Calu3 (cell line): ENCODE measurements at regions not wholly inside any gene's neighbourhood (a gene's known extent, or its start where the extent isn't known, plus 50 kb on each side); places are given as distances from the start of the nearest gene placed in this dataset.

Experiments used
- BruUV-seq: library from RNA; stranded (reverse); fragments of 400-500 nt; replicated peaks from 2 replicates; lab custom pipeline; 2021; lab: Mats Ljungman, UMichigan
- CTCF ChIA-PET: fragments of 300-600 bp; sonication (Branson Sonifier 250); formaldehyde crosslinking; loops from one replicate; lab custom pipeline; 2022; ENCODE audit warnings: antibody characterized with exemption; lab: Charles Lee
- DNase-seq: peaks from one replicate; pipeline ENCODE4 v3.0.0; 2022
- H3K27ac Mint-ChIP-seq: one replicate; pipeline ENCODE4 v1.8.0; 2022; ENCODE audit warnings: mixed read lengths; ENCODE audit not compliant: unreplicated experiment
- H3K27me3 Mint-ChIP-seq: one replicate; pipeline ENCODE4 v1.8.0; 2022; ENCODE audit warnings: mixed read lengths; ENCODE audit not compliant: unreplicated experiment
- H3K36me3 Mint-ChIP-seq: one replicate; pipeline ENCODE4 v1.8.0; 2022; ENCODE audit warnings: mild to moderate bottlenecking, moderate library complexity, mixed read lengths; ENCODE audit not compliant: insufficient read depth, unreplicated experiment
- H3K4me1 Mint-ChIP-seq: one replicate; pipeline ENCODE4 v1.8.0; 2022; ENCODE audit warnings: mild to moderate bottlenecking, low read depth, mixed read lengths; ENCODE audit not compliant: unreplicated experiment
- H3K4me3 Mint-ChIP-seq: one replicate; pipeline ENCODE4 v1.8.0; 2022; ENCODE audit warnings: mild to moderate bottlenecking, low read depth, moderate library complexity, mixed read lengths; ENCODE audit not compliant: unreplicated experiment
- H3K9me3 Mint-ChIP-seq: one replicate; pipeline ENCODE4 v1.8.0; 2022; ENCODE audit warnings: low read depth, mixed read lengths; ENCODE audit not compliant: unreplicated experiment
- intact Hi-C: fragments of 100-400 bp; cut with micrococcal nuclease; formaldehyde crosslinking; loops from one replicate; pipeline ENCODE4 v1.10.0; 2022; ENCODE audit not compliant: unreplicated experiment
- TF ChIP-seq, protein P1 (sequence below): fragments of 200-600 bp; IDR thresholded peaks from one replicate; pipeline ENCODE4 v1.8.0; 2022; ENCODE audit warnings: antibody characterized with exemption; ENCODE audit not compliant: unreplicated experiment

DNA sequence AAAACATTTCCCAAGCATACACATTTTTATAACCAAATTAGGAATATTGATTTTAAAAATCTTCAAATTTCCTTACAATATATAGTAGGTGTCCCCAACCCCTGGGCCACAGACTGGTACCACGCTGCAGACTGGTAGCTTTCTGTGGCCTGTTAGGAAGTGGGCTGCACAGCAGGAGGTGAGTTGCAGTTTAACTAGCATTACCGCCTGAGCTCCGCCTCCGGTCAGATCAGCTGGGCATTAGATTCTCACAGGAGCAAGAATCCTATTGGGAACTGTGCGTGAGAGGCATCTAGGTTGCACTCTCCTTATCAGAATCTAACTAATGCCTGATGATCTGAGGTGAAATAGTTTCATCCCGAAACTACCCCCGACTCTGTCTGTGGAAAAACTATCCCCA, 62.1 kb downstream of the ZWINT start:
- H3K9me3 Mint-ChIP-seq = no peaks in the 10 kb centered on the region
- no peak for DNase-seq
- TF ChIP-seq, protein P1, sequence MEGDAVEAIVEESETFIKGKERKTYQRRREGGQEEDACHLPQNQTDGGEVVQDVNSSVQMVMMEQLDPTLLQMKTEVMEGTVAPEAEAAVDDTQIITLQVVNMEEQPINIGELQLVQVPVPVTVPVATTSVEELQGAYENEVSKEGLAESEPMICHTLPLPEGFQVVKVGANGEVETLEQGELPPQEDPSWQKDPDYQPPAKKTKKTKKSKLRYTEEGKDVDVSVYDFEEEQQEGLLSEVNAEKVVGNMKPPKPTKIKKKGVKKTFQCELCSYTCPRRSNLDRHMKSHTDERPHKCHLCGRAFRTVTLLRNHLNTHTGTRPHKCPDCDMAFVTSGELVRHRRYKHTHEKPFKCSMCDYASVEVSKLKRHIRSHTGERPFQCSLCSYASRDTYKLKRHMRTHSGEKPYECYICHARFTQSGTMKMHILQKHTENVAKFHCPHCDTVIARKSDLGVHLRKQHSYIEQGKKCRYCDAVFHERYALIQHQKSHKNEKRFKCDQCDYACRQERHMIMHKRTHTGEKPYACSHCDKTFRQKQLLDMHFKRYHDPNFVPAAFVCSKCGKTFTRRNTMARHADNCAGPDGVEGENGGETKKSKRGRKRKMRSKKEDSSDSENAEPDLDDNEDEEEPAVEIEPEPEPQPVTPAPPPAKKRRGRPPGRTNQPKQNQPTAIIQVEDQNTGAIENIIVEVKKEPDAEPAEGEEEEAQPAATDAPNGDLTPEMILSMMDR = no peak
- H3K27me3 Mint-ChIP-seq = no peaks in the 10 kb centered on the region
- H3K36me3 Mint-ChIP-seq = no peaks in the 10 kb centered on the region
- intact Hi-C loops = no loop called here
- no peak overlapping the region for H3K27ac Mint-ChIP-seq
- no TSS peak for BruUV-seq
- no peaks in the 10 kb centered on the region for H3K4me1 Mint-ChIP-seq
- H3K4me3 Mint-ChIP-seq = no peak overlapping the region
- CTCF ChIA-PET = interaction anchor here (0.5 kb wide), 1 partner anchor 16 kb away, joined by 3 read pairs; no protein-coding TSS in a partner anchor

DNA sequence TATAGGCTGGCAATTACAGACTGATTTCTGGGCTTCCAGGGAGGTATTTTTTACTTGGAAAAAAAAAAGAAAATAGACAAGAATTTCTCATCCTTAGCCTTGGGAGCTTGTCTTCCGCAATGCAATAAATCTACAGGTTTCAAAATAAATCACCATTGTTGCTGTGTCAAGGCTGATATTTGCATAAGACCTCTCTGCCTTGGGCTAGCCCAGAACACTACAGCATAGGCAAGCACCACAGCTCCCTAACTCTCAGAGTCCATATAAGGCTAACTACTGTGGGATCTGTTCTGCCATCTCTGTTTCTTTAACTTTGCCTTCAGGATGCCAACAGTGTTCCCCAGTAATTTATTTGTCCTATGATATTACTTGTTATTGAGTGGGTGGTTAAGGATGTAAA, 64.4 kb downstream of the ZWINT start:
- Mint-ChIP-seq H3K4me1 (no peaks in the 10 kb centered on the region), H3K4me3 (no peak overlapping the region), H3K27me3 (no peaks in the 10 kb centered on the region), H3K9me3 (no peaks in the 10 kb centered on the region), H3K36me3 (no peaks in the 10 kb centered on the region), H3K27ac (no peak overlapping the region)
- no TSS peak for BruUV-seq
- DNase-seq = no peak
- intact Hi-C loops = no loop called here
- CTCF ChIA-PET = no interaction called here
- TF ChIP-seq, protein P1 = no peak

DNA sequence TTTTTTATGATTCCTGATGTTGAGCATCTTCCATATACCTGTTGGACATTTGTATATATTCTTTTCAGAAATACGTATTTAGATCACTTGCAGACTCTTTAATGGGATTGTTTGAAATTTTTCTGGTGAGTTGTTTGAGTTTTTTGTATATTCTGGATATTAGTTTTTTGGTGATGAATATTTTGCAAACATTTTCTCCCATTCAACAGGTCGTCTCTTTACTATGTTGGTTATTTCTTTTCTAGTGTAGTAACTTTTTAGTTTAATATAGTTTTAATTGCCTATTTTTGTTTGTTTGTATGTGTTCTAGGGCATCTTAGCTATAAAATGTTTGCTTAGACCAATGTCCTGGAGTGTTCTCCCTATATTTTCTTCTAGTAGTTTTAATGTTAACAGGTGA, 72.7 kb downstream of the ZWINT start:
- DNase-seq = no peak
- no TSS peak for BruUV-seq
- CTCF ChIA-PET = no interaction called here
- intact Hi-C loops = no loop called here
- Mint-ChIP-seq H3K4me1 (no peaks in the 10 kb centered on the region), H3K9me3 (no peaks in the 10 kb centered on the region), H3K27me3 (no peaks in the 10 kb centered on the region), H3K36me3 (no peaks in the 10 kb centered on the region), H3K27ac (no peak overlapping the region), H3K4me3 (no peak overlapping the region)
- TF ChIP-seq, protein P1 = no peak

DNA sequence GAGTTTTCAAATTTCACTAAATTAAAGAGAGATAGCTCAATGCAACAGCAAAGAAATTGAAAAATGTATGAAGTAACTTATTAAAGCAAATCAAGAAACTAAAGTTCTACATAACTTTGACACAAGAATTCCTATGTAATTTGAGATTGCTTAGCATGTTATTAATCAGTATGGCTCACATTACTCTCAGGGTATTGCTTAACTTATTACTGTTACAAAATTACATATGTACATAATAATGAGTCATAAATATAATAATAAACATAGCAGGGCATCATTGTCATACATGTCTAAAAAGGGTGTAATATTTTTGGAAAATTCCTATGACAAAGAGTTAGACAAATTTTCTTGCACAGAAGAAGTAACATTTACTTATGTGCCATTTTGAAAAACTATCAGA, 75.0 kb downstream of the ZWINT start:
- Mint-ChIP-seq H3K27ac (no peak overlapping the region), H3K4me3 (no peak overlapping the region), H3K4me1 (no peaks in the 10 kb centered on the region), H3K27me3 (no peaks in the 10 kb centered on the region), H3K36me3 (no peaks in the 10 kb centered on the region), H3K9me3 (no peaks in the 10 kb centered on the region)
- intact Hi-C loops = no loop called here
- no TSS peak for BruUV-seq
- DNase-seq = no peak
- CTCF ChIA-PET = no interaction called here
- TF ChIP-seq, protein P1 = no peak

DNA sequence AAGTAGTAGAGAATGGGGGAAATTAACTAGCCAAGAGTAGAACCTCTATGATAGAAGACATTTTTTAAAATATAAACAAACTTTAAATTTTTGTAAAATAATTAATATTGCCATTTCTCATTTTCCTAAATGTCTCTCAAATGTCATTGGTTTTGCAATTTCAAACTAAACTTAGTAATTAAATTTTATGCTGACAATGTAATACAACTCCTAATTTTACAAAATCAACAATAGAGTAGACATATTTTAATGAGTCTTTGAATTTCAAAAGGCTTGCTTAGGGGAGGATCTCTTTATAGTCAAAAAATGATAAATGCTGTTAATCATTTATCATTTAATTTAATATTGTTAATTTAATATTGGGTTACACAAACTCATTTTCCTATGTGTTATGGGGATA, 81.8 kb downstream of the ZWINT start:
- intact Hi-C loops = no loop called here
- DNase-seq = no peak
- BruUV-seq = no TSS peak
- H3K27me3 Mint-ChIP-seq = no peaks in the 10 kb centered on the region
- H3K4me1 Mint-ChIP-seq = no peaks in the 10 kb centered on the region
- CTCF ChIA-PET = no interaction called here
- no peaks in the 10 kb centered on the region for H3K36me3 Mint-ChIP-seq
- H3K9me3 Mint-ChIP-seq = peaks cover 3% of the 10 kb centered on the region
- TF ChIP-seq, protein P1 = no peak
- no peak overlapping the region for H3K27ac Mint-ChIP-seq
- H3K4me3 Mint-ChIP-seq = no peak overlapping the region
